Glutamatergic neuron (in vitro differentiated cells): ENCODE measurements at regions not wholly inside any gene's neighbourhood (a gene's known extent, or its start where the extent isn't known, plus 50 kb on each side); places are given as distances from the start of the nearest gene placed in this dataset.

Experiments used
- DNase-seq: peaks from one replicate; pipeline ENCODE4 v3.0.0; 2022
- H3K27ac Mint-ChIP-seq: one replicate; pipeline ENCODE4 v1.8.0; 2020; ENCODE audit warnings: mild to moderate bottlenecking, mixed read lengths, inconsistent platforms; ENCODE audit not compliant: unreplicated experiment
- H3K27me3 Mint-ChIP-seq: one replicate; pipeline ENCODE4 v1.8.0; 2020; ENCODE audit warnings: mild to moderate bottlenecking, moderate library complexity, mixed read lengths, inconsistent platforms; ENCODE audit not compliant: unreplicated experiment
- H3K36me3 Mint-ChIP-seq: one replicate; pipeline ENCODE4 v1.8.0; 2020; ENCODE audit warnings: mild to moderate bottlenecking, mixed read lengths, inconsistent platforms; ENCODE audit not compliant: unreplicated experiment
- H3K4me1 Mint-ChIP-seq: one replicate; pipeline ENCODE4 v1.8.0; 2020; ENCODE audit warnings: mild to moderate bottlenecking, low read depth, mixed read lengths, inconsistent platforms; ENCODE audit not compliant: unreplicated experiment
- H3K4me3 Mint-ChIP-seq: one replicate; pipeline ENCODE4 v1.8.0; 2020; ENCODE audit warnings: mild to moderate bottlenecking, mixed read lengths, inconsistent platforms; ENCODE audit not compliant: unreplicated experiment
- H3K9me3 Mint-ChIP-seq: one replicate; pipeline ENCODE4 v1.8.0; 2020; ENCODE audit warnings: mild to moderate bottlenecking, moderate library complexity, mixed read lengths, inconsistent platforms; ENCODE audit not compliant: unreplicated experiment
- TF ChIP-seq, protein P1 (sequence below): fragments of 200-600 bp; sonication (generic); IDR thresholded peaks from one replicate; pipeline ENCODE4 v1.5.0; 2021; ENCODE audit not compliant: partially characterized antibody, unreplicated experiment

DNA sequence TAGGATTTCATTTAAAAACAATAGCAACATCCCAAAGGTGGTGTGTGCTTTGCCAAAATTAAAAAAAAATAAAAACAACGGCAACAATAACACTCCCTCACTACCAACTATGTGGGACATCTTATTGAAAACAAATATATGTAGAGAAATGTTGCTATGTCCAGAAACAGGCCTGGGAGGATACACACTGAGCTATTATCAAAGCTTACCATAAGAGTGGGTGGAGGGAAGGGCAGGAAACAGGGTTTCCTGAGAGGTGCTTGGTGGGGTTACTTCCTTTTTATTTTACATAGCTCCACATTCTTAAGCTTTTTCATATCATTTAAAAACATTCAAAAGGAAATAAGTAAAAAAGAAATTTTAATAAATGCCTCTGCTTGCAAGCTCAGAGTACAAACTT is 150.0 kb upstream of the RIPOR2 start:
- Mint-ChIP-seq H3K4me1 (no peaks in the 10 kb centered on the region), H3K27ac (no peak overlapping the region), H3K36me3 (no peaks in the 10 kb centered on the region), H3K27me3 (no peaks in the 10 kb centered on the region), H3K9me3 (no peaks in the 10 kb centered on the region), H3K4me3 (no peak overlapping the region)
- TF ChIP-seq, protein P1, sequence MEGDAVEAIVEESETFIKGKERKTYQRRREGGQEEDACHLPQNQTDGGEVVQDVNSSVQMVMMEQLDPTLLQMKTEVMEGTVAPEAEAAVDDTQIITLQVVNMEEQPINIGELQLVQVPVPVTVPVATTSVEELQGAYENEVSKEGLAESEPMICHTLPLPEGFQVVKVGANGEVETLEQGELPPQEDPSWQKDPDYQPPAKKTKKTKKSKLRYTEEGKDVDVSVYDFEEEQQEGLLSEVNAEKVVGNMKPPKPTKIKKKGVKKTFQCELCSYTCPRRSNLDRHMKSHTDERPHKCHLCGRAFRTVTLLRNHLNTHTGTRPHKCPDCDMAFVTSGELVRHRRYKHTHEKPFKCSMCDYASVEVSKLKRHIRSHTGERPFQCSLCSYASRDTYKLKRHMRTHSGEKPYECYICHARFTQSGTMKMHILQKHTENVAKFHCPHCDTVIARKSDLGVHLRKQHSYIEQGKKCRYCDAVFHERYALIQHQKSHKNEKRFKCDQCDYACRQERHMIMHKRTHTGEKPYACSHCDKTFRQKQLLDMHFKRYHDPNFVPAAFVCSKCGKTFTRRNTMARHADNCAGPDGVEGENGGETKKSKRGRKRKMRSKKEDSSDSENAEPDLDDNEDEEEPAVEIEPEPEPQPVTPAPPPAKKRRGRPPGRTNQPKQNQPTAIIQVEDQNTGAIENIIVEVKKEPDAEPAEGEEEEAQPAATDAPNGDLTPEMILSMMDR, result no peak
- no peak for DNase-seq

DNA sequence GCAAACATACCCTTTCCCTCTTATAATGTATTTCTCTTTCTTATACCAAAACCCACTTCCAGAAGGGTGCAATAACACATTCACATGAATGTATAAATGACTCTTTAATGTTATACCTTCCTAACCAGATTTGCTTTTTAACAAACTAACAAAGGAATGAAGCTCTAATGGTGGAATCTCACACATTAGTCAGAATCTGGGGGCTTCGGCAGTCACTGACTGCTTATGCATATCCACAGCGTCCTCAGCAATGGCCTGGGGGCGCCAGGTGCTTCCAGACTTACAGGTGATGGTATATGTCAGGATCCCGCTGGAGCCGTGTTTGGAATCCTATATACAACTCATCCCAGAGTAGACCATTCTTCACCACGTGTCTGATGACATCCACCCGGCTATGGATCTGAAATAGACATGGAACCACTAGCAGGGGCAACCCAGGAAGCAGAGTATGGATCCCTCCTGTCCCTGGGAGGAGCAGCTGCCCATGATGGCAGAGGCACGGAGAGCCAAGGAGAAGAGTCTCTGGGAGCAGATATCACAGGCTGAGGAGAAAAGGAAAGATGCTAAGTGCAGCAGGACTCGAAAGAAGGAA is 150.8 kb upstream of the RIPOR2 start:
- DNase-seq, result no peak
- Mint-ChIP-seq H3K9me3 (no peaks in the 10 kb centered on the region), H3K4me3 (no peak overlapping the region), H3K27me3 (no peaks in the 10 kb centered on the region), H3K36me3 (no peaks in the 10 kb centered on the region), H3K27ac (no peak overlapping the region), H3K4me1 (no peaks in the 10 kb centered on the region)
- TF ChIP-seq, protein P1, result no peak

DNA sequence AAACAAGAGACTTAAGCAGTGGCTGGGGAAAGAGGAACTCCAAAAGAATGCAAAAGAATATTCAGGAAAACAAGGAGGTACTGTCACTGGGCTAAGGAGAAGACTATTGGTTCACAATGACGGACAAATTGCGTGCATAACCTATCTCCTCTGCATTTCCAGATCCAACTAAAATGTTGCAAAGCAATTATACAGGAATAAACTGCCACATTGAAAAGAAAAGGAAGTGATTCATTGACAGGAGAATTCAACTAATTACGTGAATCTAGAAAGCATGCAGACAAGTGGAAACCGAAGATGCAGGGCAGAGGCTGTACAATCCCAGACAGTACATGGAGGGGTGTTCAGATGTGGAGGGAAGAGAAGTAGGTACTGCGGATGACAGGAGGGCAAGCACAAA is 152.8 kb upstream of the RIPOR2 start:
- DNase-seq, result no peak
- TF ChIP-seq, protein P1, result no peak
- H3K4me1 Mint-ChIP-seq, result no peaks in the 10 kb centered on the region
- H3K27me3 Mint-ChIP-seq, result no peaks in the 10 kb centered on the region
- H3K27ac Mint-ChIP-seq, result no peak overlapping the region
- no peaks in the 10 kb centered on the region for H3K36me3 Mint-ChIP-seq
- H3K4me3 Mint-ChIP-seq, result no peak overlapping the region
- H3K9me3 Mint-ChIP-seq, result no peaks in the 10 kb centered on the region

DNA sequence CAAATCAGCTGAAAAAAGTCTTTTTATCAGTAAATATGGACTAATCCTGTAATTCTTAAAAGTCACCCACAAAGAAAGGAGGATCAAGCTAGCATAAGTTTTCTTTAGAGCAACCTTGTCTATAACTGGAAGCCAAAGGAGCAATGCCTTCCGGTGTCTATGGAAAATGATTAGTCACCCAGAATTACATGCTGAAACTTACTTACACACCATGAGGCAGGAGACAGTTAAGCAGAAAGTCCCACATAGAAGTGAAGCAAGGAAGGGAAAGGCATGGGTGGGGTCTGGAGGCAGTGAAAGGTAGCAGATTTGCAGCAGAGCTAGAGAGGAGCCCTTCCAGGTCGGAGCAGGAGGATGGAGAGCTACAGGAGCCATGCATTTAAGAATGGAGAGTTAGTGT is 153.7 kb upstream of the RIPOR2 start:
- TF ChIP-seq, protein P1, result no peak
- H3K27ac Mint-ChIP-seq, result no peak overlapping the region
- no peaks in the 10 kb centered on the region for H3K9me3 Mint-ChIP-seq
- no peak for DNase-seq
- H3K27me3 Mint-ChIP-seq, result no peaks in the 10 kb centered on the region
- no peak overlapping the region for H3K4me3 Mint-ChIP-seq
- H3K36me3 Mint-ChIP-seq, result no peaks in the 10 kb centered on the region
- H3K4me1 Mint-ChIP-seq, result no peaks in the 10 kb centered on the region

DNA sequence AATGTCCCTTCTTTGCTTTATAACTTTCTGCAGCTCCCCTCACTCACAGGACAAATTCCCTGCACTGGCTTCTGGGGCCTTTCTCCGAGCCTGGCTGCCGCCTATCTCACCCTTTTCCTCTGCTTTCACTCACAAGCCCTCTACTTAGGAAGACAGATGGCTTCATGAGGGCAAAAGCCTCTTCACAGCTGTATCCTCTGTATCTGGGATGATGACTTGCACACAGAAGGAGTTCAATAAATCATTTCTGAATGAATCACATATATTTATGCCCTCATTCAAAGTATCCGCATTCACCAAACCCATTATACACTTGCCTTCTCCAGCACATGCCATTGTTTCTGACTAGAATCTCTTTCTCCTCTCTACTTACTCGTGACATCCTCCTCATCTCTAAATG is 159.0 kb upstream of the RIPOR2 start:
- H3K9me3 Mint-ChIP-seq, result no peaks in the 10 kb centered on the region
- no peaks in the 10 kb centered on the region for H3K36me3 Mint-ChIP-seq
- no peaks in the 10 kb centered on the region for H3K27me3 Mint-ChIP-seq
- no peaks in the 10 kb centered on the region for H3K4me1 Mint-ChIP-seq
- H3K4me3 Mint-ChIP-seq, result no peak overlapping the region
- DNase-seq, result no peak
- no peak overlapping the region for H3K27ac Mint-ChIP-seq
- TF ChIP-seq, protein P1, result no peak
